GM19239 (cell line): ENCODE measurements at regions not wholly inside any gene's neighbourhood (a gene's known extent, or its start where the extent isn't known, plus 50 kb on each side); places are given as distances from the start of the nearest gene placed in this dataset.
"Not testable (repeated sequence)": the region's sequence is repeated elsewhere in the genome, so short reads cannot be mapped to it uniquely, and the experiment has no call there.

Experiments
- DNase-seq: peaks from one replicate; pipeline ENCODE4 v3.0.0; 2011; ENCODE audit warnings: low spot score; ENCODE audit not compliant: insufficient read length
- FAIRE-seq: peaks from 2 replicates; lab custom pipeline; 2011; peaks lifted over from hg19 to GRCh38; lab: Jason Lieb, UNC

GRCh38 chr3:107465064-107465631 lies 57.6 kb upstream of the BBX start:
- no peak for DNase-seq
- FAIRE-seq: no peak

GRCh38 chr3:107468782-107469181 lies 54.0 kb upstream of the BBX start:
- no peak for FAIRE-seq

GRCh38 chr3:107470496-107470895 lies 52.3 kb upstream of the BBX start:
- not testable (repeated sequence) for DNase-seq, FAIRE-seq

More at GRCh38 chr3:107468782-107469181, 54.0 kb upstream of the BBX start:
- DNase-seq: no peak
